KMS-11 (cell line): ENCODE measurements at regions not wholly inside any gene's neighbourhood (a gene's known extent, or its start where the extent isn't known, plus 50 kb on each side); places are given as distances from the start of the nearest gene placed in this dataset.

Experiments used
- H2AFZ ChIP-seq: fragments of 200-600 bp; sonication (generic); 2 replicates; pipeline ENCODE4 v1.6.1; 2016; ENCODE audit warnings: antibody characterized with exemption, mixed run types, low read depth
- H3K27ac ChIP-seq: fragments of 200-600 bp; sonication (generic); 2 replicates; pipeline ENCODE4 v1.6.1; 2016; ENCODE audit warnings: mild to moderate bottlenecking, mixed run types
- H3K27me3 ChIP-seq: fragments of 200-600 bp; sonication (generic); 2 replicates; pipeline ENCODE4 v1.6.1; 2017; ENCODE audit warnings: mild to moderate bottlenecking, low read depth, mixed run types, moderate library complexity; ENCODE audit not compliant: insufficient read depth
- H3K36me3 ChIP-seq: fragments of 200-600 bp; sonication (generic); 2 replicates; pipeline ENCODE4 v1.6.1; 2017; ENCODE audit warnings: mild to moderate bottlenecking, mixed run types; ENCODE audit not compliant: insufficient read depth
- H3K4me1 ChIP-seq: fragments of 200-600 bp; sonication (generic); 2 replicates; pipeline ENCODE4 v1.6.1; 2016; ENCODE audit warnings: mild to moderate bottlenecking, low read depth, mixed run types; ENCODE audit not compliant: poor library complexity, severe bottlenecking
- H3K4me2 ChIP-seq: fragments of 200-600 bp; sonication (generic); 2 replicates; pipeline ENCODE4 v1.7.0; 2016; ENCODE audit warnings: mild to moderate bottlenecking, mixed run types
- H3K4me3 ChIP-seq: fragments of 200-600 bp; sonication (generic); IDR thresholded peaks from 2 replicates; pipeline ENCODE4 v1.6.1; 2017; ENCODE audit warnings: low read depth, low read length, mixed read lengths; ENCODE audit not compliant: insufficient read depth
- H3K79me2 ChIP-seq: fragments of 200-600 bp; sonication (generic); 2 replicates; pipeline ENCODE4 v1.6.1; 2016; ENCODE audit warnings: low read depth, mixed run types; ENCODE audit not compliant: insufficient read depth
- H3K9ac ChIP-seq: fragments of 200-600 bp; sonication (generic); 2 replicates; pipeline ENCODE4 v1.6.1; 2016; ENCODE audit warnings: mild to moderate bottlenecking, mixed run types
- H4K20me1 ChIP-seq: fragments of 200-600 bp; sonication (generic); 2 replicates; pipeline ENCODE4 v1.6.1; 2016; ENCODE audit warnings: mild to moderate bottlenecking, mixed run types; ENCODE audit not compliant: insufficient read depth
- CTCF ChIP-seq: fragments of 200-600 bp; sonication (generic); conservative IDR thresholded peaks from 2 replicates; pipeline ENCODE4 v1.6.1; 2017; ENCODE audit warnings: low read depth, mild to moderate bottlenecking, antibody characterized with exemption, low read length, moderate library complexity, mixed read lengths

- no peak for TF ChIP-seq CTCF
- H2AFZ ChIP-seq, result no peak overlapping the region
- no peak overlapping the region for H3K9ac ChIP-seq
- no peaks in the 10 kb centered on the region for H3K79me2 ChIP-seq
- H3K27ac ChIP-seq, result no peak overlapping the region
- H4K20me1 ChIP-seq, result no peaks in the 10 kb centered on the region
- H3K4me2 ChIP-seq, result no peak overlapping the region
- H3K27me3 ChIP-seq, result no peaks in the 10 kb centered on the region
- no peak overlapping the region for H3K4me3 ChIP-seq
- no peaks in the 10 kb centered on the region for H3K36me3 ChIP-seq
- H3K4me1 ChIP-seq, result no peaks in the 10 kb centered on the region
Observed at GRCh38 chr13:84668637-84669036, 786.4 kb upstream of the SLITRK1 start.

- Histone ChIP-seq H3K4me1 (no peaks in the 10 kb centered on the region), H3K27ac (no peak overlapping the region), H3K79me2 (no peaks in the 10 kb centered on the region), H3K27me3 (no peaks in the 10 kb centered on the region), H2AFZ (no peak overlapping the region), H3K9ac (no peak overlapping the region), H3K4me2 (no peak overlapping the region), H3K36me3 (no peaks in the 10 kb centered on the region), H4K20me1 (no peaks in the 10 kb centered on the region), H3K4me3 (no peak overlapping the region)
- no peak for TF ChIP-seq CTCF
Observed at GRCh38 chr13:84662491-84662890, 780.2 kb upstream of the SLITRK1 start.

- Histone ChIP-seq H3K4me2 (no peak overlapping the region), H3K4me3 (no peak overlapping the region), H3K79me2 (no peaks in the 10 kb centered on the region), H3K9ac (no peak overlapping the region), H3K36me3 (no peaks in the 10 kb centered on the region), H4K20me1 (no peaks in the 10 kb centered on the region), H3K27ac (no peak overlapping the region), H2AFZ (no peak overlapping the region), H3K27me3 (no peaks in the 10 kb centered on the region), H3K4me1 (no peaks in the 10 kb centered on the region)
- TF ChIP-seq CTCF, result no peak
Observed at GRCh38 chr13:84661718-84662117, 779.4 kb upstream of the SLITRK1 start.

- no peak for TF ChIP-seq CTCF
- Histone ChIP-seq H3K79me2 (no peaks in the 10 kb centered on the region), H4K20me1 (no peaks in the 10 kb centered on the region), H3K4me2 (no peak overlapping the region), H3K4me1 (no peaks in the 10 kb centered on the region), H3K9ac (no peak overlapping the region), H3K36me3 (no peaks in the 10 kb centered on the region), H3K4me3 (no peak overlapping the region), H3K27me3 (no peaks in the 10 kb centered on the region), H3K27ac (no peak overlapping the region), H2AFZ (no peak overlapping the region)
Observed at GRCh38 chr13:84659359-84659661, 777.0 kb upstream of the SLITRK1 start.
